Lower lobe of right lung (tissue), 2 donors: ENCODE measurements at regions not wholly inside any gene's neighbourhood (a gene's known extent, or its start where the extent isn't known, plus 50 kb on each side); places are given as distances from the start of the nearest gene placed in this dataset.

ENCODE experiments used
- ATAC-seq, 2 donors: fragments of 200-7000 bp; cut with Tn5 transposase; one replicate each; pipeline ENCODE4 v1.9.1; 2020 to 2022; ENCODE audit warnings: mild to moderate bottlenecking in 2 of 2, moderate library complexity in 2 of 2
- DNase-seq: peaks from one replicate; pipeline ENCODE4 v3.0.0-alpha.2; 2020
- H3K27ac ChIP-seq: fragments of 200-600 bp; one replicate; pipeline ENCODE4 v1.8.0; 2022
- H3K27me3 ChIP-seq: fragments of 200-600 bp; one replicate; pipeline ENCODE4 v1.8.0; 2022; ENCODE audit warnings: low read depth
- H3K36me3 ChIP-seq: fragments of 200-600 bp; one replicate; pipeline ENCODE4 v1.8.0; 2022; ENCODE audit warnings: mild to moderate bottlenecking
- H3K4me1 ChIP-seq: fragments of 200-600 bp; one replicate; pipeline ENCODE4 v1.8.0; 2022
- H3K4me3 ChIP-seq: fragments of 200-600 bp; one replicate; pipeline ENCODE4 v1.8.0; 2022; ENCODE audit warnings: mild to moderate bottlenecking
- H3K9me3 ChIP-seq: fragments of 200-600 bp; one replicate; pipeline ENCODE4 v1.8.0; 2022
- intact Hi-C: fragments of 100-400 bp; cut with DNase I; formaldehyde crosslinking; loops from one replicate; pipeline ENCODE4 v1.11.0; 2022
- TF ChIP-seq, protein P1 (sequence below): fragments of 200-600 bp; IDR thresholded peaks from one replicate; pipeline ENCODE4 v1.8.0; 2022; ENCODE audit warnings: antibody characterized with exemption, mild to moderate bottlenecking
- donor health status: DM: no; HTN: yes; CAD: no; lungs with severe emphysema.

DNA sequence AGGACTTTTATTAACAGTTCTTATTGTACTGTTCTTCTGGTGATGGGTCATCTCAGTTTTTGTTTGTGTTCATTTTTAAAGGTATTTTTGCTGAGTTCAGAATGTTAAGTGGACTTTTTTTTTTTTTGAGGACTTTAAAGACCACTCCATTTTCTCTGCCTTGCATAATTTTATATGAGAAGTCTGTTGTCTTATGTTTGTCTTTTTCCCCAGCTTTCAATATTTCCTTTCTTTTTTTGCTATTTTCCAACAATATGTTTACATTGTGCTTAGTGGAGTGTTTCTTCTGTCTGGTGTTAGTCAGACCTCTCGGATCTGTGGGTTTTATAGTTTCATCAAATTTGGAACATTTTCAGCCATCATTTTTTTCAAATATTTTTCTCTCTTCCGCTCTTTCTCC is 290.0 kb upstream of the TNRC6C start:
- TF ChIP-seq, protein P1, sequence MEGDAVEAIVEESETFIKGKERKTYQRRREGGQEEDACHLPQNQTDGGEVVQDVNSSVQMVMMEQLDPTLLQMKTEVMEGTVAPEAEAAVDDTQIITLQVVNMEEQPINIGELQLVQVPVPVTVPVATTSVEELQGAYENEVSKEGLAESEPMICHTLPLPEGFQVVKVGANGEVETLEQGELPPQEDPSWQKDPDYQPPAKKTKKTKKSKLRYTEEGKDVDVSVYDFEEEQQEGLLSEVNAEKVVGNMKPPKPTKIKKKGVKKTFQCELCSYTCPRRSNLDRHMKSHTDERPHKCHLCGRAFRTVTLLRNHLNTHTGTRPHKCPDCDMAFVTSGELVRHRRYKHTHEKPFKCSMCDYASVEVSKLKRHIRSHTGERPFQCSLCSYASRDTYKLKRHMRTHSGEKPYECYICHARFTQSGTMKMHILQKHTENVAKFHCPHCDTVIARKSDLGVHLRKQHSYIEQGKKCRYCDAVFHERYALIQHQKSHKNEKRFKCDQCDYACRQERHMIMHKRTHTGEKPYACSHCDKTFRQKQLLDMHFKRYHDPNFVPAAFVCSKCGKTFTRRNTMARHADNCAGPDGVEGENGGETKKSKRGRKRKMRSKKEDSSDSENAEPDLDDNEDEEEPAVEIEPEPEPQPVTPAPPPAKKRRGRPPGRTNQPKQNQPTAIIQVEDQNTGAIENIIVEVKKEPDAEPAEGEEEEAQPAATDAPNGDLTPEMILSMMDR: no peak
- no peaks in the 10 kb centered on the region for H3K36me3 ChIP-seq
- no peak overlapping the region for H3K27ac ChIP-seq
- no peaks in the 10 kb centered on the region for H3K9me3 ChIP-seq
- no peak for DNase-seq
- no peaks in the 10 kb centered on the region for H3K27me3 ChIP-seq
- ATAC-seq: no peak
- H3K4me1 ChIP-seq: no peaks in the 10 kb centered on the region
- intact Hi-C loops: no loop called here
- H3K4me3 ChIP-seq: no peak overlapping the region

DNA sequence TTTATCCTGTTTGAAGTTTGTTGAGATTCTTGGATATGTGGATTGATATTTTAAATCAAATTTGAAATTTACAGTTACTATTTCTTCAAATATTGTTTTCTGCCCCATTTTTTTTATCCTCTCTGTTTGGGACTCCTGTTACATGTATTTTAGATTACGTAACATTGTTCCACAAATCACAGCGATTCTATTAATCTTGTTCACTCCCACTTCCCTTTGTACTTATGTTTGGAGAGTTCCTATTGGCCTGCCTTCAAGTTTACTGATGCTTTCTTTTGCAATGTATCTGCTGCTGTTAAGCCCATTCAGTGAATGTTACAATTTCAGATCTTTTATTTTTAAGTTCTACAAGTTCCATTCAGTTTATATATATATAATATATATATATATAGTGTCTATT is 288.3 kb upstream of the TNRC6C start:
- TF ChIP-seq, protein P1: no peak
- no peak overlapping the region for H3K27ac ChIP-seq
- no peaks in the 10 kb centered on the region for H3K4me1 ChIP-seq
- DNase-seq (no peak), ATAC-seq (no peak)
- intact Hi-C loops: no loop called here
- no peaks in the 10 kb centered on the region for H3K27me3 ChIP-seq
- no peaks in the 10 kb centered on the region for H3K36me3 ChIP-seq
- H3K4me3 ChIP-seq: no peak overlapping the region
- no peaks in the 10 kb centered on the region for H3K9me3 ChIP-seq

DNA sequence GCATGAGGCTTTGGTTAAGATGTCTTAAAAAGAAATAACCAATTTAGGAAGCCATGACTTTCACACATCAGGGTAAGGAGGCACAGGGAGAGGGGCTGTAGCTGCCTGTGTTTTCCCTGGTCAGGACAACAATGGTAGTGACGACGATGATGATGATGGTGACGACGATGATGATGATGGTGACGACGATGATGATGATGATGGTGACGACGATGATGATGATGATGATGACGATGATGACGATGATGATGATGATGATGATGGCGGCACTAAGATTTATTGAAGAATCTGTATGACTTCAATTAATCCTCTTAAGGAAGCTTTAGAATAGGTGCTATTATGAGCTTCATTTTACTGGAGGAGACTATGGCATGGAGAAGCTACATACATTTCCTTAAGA is 284.1 kb upstream of the TNRC6C start:
- no peak overlapping the region for H3K27ac ChIP-seq
- H3K4me1 ChIP-seq: no peaks in the 10 kb centered on the region
- no peaks in the 10 kb centered on the region for H3K9me3 ChIP-seq
- H3K27me3 ChIP-seq: peaks cover 5% of the 10 kb centered on the region
- intact Hi-C loops: no loop called here
- DNase-seq (no peak), ATAC-seq (no peak)
- no peaks in the 10 kb centered on the region for H3K36me3 ChIP-seq
- no peak overlapping the region for H3K4me3 ChIP-seq
- TF ChIP-seq, protein P1: no peak

DNA sequence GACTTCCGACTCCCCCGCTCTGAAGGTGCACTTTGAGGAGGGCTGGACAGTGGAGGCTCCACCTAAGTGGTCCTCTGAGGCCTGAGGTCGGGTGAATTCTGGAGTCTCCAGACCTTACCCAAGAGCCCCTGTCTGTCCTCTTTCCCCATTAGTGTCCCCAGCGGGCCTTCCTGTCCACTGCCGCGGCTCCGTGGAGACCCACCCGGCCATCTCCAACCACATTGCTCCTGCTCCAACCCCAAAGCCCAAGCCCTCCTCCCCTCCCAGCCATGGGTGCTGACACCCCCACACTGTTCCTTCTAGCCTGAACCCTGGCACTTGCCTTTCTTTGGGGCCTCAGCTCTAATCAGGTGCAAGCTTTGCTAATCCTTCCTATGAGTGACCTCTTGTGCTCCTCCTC is 283.1 kb upstream of the TNRC6C start:
- intact Hi-C loops: no loop called here
- no peak for DNase-seq
- TF ChIP-seq, protein P1: no peak
- Histone ChIP-seq H3K9me3 (no peaks in the 10 kb centered on the region), H3K4me1 (no peaks in the 10 kb centered on the region), H3K27me3 (peaks cover 9% of the 10 kb centered on the region), H3K4me3 (no peak overlapping the region), H3K36me3 (no peaks in the 10 kb centered on the region), H3K27ac (no peak overlapping the region)
- no peak for ATAC-seq

DNA sequence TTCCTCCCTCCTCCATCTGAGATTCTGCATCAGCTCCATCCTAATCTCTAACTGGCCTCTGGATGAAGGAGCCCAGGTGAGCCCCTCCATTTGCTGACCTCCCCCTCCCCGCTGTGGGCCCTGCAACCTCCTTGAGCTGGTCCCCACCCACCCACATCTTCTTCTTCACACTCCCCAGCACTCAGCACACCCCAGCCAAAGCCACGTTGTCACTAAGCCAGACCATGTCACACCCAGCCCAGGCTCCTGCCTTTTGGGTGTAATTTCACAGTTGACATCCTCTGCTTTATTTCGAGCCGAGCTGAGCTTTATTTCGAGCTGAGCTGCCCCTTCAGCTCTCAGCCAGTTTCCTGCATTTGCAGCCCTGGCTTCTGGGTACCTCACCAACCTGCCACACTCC is 282.7 kb upstream of the TNRC6C start:
- Histone ChIP-seq H3K27me3 (peaks cover 9% of the 10 kb centered on the region), H3K9me3 (no peaks in the 10 kb centered on the region), H3K4me1 (no peaks in the 10 kb centered on the region), H3K4me3 (no peak overlapping the region), H3K36me3 (no peaks in the 10 kb centered on the region), H3K27ac (no peak overlapping the region)
- TF ChIP-seq, protein P1: no peak
- no peak for DNase-seq
- no peak for ATAC-seq
- intact Hi-C loops: no loop called here

DNA sequence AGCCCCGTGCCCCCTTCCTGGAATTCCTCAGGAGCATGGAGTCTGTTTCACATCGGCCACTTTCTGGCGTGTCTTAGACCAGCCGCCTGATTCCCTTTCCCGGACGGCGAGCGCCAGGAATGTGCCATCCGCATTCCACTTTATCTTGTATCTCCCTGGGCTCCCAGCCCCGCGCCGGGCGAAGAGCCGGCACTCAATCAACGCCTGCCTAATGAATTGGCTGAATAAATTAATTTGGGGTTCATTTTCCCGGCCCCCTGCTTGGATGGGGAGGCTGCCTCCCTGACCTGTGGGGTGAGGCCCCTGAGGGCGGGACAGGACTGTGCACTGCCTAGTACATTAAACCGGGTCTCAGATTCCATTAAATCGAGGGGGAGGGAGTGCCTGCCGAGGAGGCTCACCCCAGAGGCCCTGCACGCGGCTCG is 282.3 kb upstream of the TNRC6C start:
- Histone ChIP-seq H3K27me3 (peaks cover 9% of the 10 kb centered on the region), H3K36me3 (no peaks in the 10 kb centered on the region), H3K27ac (no peak overlapping the region), H3K9me3 (no peaks in the 10 kb centered on the region), H3K4me1 (no peaks in the 10 kb centered on the region), H3K4me3 (no peak overlapping the region)
- intact Hi-C loops: no loop called here
- TF ChIP-seq, protein P1: no peak
- ATAC-seq (no peak), DNase-seq (no peak)
